ES-I3 (cell line): ENCODE measurements at regions not wholly inside any gene's neighbourhood (a gene's known extent, or its start where the extent isn't known, plus 50 kb on each side); places are given as distances from the start of the nearest gene placed in this dataset.
"Not testable (repeated sequence)": the region's sequence is repeated elsewhere in the genome, so short reads cannot be mapped to it uniquely, and the experiment has no call there.

ENCODE experiments used
- H3K36me3 ChIP-seq: 2 replicates; pipeline ENCODE4 v1.6.1; 2013; ENCODE audit warnings: mild to moderate bottlenecking, low read length, control low read depth, moderate library complexity; ENCODE audit not compliant: insufficient read depth
- H3K4me1 ChIP-seq: 2 replicates; pipeline ENCODE4 v1.6.1; 2013; ENCODE audit warnings: mild to moderate bottlenecking, control low read depth, low read length; ENCODE audit not compliant: insufficient read depth
- H3K9ac ChIP-seq: 2 replicates; pipeline ENCODE4 v1.6.1; 2013; ENCODE audit warnings: low read depth, mild to moderate bottlenecking, low read length, moderate library complexity
- H3K9me3 ChIP-seq: 2 replicates; pipeline ENCODE4 v1.6.1; 2013; ENCODE audit warnings: mild to moderate bottlenecking, low read length, moderate library complexity; ENCODE audit not compliant: control insufficient read depth, insufficient read depth

DNA sequence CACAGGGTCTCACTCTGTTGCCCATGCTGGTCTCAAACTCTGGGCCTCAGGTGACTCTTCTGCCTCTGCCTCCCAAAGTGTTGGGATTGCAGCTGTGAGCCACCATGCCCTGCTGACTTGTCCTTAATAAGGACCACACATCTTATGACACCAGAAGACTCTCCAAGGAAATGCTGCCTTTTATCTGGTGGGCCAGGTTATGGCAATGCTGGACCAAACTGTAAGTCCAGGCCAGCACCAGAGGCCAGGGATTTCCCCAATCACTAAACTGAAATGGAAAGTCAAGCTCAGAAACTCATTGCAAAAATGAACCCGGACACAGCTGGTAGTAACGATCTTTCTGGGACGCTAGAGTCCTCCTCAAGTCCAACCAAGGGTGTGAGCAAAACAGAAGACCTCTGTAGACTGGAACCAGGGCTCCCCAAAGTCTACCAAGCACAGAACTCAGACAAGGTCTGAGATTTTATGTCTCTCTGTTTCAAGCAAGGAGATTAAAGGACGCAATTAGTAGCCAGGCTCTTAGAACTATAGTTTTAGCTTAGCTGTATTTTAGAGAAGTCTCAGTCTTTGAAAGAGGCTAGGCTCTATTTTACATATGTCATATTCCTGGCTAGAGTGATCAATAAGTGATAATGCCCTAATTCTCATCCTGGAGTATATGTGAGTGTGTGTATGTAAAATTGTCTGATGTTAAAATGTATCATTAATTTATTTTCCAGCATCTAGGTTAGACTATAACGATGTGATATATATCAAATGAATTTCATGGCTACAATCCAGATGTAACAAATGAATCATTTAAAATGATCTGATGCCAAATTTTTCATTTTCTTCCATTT lies 74.0 kb upstream of the ITGB1 start:
- H3K4me1 ChIP-seq, result peaks cover 1% of the 10 kb centered on the region; the same call in 1 of the 2 replicates
- no peak overlapping the region for H3K9ac ChIP-seq
- H3K36me3 ChIP-seq, result no peaks in the 10 kb centered on the region
- no peaks in the 10 kb centered on the region for H3K9me3 ChIP-seq

DNA sequence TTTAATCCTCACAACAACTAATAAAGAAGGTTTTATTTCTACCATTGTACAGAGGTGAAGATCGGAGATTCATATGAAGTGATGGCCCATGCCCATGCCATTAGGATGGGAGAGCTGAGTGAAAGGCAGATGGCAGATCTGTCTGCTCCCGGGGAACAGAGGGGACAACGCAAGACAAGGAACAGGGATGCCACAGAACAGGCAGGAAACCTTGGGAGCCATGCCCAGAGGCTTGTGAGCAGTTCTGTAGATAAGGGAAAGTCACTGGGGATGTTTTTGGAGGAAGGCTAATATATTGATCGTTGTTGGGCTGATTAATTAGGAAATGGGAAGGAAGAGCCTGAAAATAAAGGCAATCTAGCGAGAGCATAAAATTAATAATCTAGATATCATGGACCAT lies 73.1 kb upstream of the ITGB1 start:
- Histone ChIP-seq H3K36me3 (no peaks in the 10 kb centered on the region), H3K9me3 (no peaks in the 10 kb centered on the region), H3K4me1 (peaks cover 10% of the 10 kb centered on the region), H3K9ac (no peak overlapping the region)

DNA sequence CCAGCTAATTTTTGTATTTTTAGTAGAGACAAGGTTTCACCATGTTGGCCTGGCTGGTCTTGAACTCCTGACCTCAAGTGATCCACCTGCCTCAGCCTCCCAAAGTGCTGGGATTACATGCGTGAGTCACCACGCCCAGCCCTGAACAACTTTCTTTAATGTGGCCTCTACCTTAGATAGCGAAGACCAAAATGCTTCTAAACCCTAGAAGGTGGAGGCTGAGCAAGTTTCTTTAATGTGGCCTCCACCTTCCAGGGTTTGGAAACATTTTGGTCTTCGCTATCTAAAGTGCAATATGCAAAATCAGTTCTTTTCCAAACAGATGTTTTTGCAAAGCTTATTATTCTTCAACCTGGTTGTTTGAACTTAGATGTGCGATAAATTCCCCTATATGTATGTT lies 70.5 kb upstream of the ITGB1 start:
- H3K36me3 ChIP-seq, H3K9ac ChIP-seq, H3K9me3 ChIP-seq: not testable (repeated sequence)
- peaks cover 14% of the 10 kb centered on the region for H3K4me1 ChIP-seq

DNA sequence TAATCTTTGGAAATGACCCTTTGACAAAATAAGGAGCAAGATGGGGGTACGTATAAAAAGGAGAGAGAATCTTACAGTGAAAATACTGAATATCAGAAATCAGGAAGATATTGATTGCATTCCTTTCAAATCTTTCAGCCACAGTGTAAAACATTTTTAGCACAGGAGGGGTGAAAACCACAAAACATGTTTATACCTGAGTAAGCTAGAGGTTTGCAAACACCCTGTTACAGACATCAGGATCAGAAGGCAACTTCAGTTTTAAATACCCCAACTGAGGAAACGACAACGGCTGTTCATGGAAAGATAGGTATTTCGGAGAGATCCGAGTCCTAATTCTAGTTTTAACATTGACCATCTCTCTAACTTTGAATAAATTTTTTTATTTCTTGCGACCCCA lies 69.1 kb upstream of the ITGB1 start:
- no peaks in the 10 kb centered on the region for H3K36me3 ChIP-seq
- no peaks in the 10 kb centered on the region for H3K9me3 ChIP-seq
- no peak overlapping the region for H3K9ac ChIP-seq
- H3K4me1 ChIP-seq, result peaks cover 20% of the 10 kb centered on the region

DNA sequence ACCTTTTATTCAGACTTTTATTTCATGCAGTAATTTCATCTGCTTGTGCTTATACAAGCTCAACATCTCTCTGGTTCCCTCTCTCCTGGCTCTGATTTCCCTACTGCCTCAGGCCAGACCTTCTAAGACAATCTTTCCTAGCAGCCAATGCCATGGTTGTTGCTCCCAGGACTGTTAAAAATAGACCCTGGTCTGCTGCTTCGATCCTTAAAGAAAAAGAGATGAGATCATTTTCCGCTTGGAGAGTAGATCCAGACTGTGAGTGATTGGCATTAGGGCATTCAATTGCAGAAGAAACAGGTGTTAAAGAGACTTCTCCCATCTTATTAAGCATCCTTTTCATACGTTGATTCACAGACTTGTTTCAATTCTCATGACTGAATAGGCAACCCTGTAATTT lies 68.4 kb upstream of the ITGB1 start:
- H3K9ac ChIP-seq, result no peak overlapping the region
- peaks cover 22% of the 10 kb centered on the region for H3K4me1 ChIP-seq
- H3K36me3 ChIP-seq, result no peaks in the 10 kb centered on the region
- H3K9me3 ChIP-seq, result no peaks in the 10 kb centered on the region

DNA sequence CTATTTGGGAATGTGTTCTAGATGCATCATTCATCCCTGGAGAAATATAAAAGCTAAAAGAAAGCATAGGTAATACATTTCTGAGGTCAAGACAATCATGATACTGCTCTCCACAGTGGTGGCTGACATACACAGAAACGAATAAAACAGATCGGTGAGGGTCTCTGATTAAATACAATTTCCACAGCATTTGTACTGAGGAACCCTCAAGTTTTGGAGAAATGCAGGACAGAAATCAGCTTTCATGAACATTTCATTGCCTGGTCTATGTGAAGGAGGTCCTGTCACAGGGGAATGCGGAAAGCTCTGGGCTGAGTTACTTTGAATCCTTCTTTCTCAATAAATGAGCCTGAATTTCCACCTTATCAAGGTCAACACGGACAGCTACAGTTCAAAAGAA lies 67.9 kb upstream of the ITGB1 start:
- no peak overlapping the region for H3K9ac ChIP-seq
- H3K9me3 ChIP-seq, result no peaks in the 10 kb centered on the region
- peaks cover 22% of the 10 kb centered on the region for H3K4me1 ChIP-seq
- H3K36me3 ChIP-seq, result no peaks in the 10 kb centered on the region

DNA sequence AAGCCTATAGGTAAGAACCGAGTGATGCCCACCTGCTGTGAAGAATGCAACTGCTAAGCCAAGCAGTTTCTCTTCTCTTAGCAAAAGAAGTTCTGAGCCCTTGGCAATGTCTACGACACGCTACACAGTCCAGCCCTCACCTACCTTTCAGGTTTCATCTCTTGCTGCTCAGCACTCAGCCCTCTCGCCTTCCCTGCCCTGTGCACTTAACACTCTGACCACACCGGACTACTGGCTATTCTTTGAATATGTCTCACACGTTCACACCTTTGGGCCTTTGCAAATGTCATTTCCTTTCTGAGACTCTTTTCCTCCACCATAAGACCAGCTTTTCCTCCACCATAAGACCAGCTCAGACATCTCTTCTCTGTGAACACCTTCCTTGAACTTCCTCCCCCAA lies 67.0 kb upstream of the ITGB1 start:
- no peak overlapping the region for H3K9ac ChIP-seq
- peaks cover 22% of the 10 kb centered on the region for H3K4me1 ChIP-seq
- H3K9me3 ChIP-seq, result no peaks in the 10 kb centered on the region
- no peaks in the 10 kb centered on the region for H3K36me3 ChIP-seq

DNA sequence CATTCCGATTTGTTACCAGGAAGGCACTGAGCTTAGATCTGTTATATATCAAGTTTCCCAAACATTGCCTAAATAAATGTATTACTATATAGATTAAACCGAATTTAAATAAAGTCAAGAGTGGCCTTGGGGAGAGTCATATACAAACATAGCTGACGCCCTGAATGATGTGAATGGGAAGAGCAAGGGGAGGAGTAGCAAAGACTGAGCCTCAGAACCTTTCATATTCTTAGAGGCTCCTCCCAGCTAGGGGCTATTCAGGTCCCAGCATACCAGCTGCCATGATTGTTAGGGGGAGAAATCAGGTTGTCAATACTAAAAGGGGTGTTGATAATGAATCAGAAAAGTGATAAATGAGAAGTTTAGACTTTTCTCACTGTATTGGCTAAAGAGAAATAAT lies 64.7 kb upstream of the ITGB1 start:
- peaks cover 22% of the 10 kb centered on the region for H3K4me1 ChIP-seq
- H3K36me3 ChIP-seq, result no peaks in the 10 kb centered on the region
- H3K9ac ChIP-seq, result no peak overlapping the region
- H3K9me3 ChIP-seq, result no peaks in the 10 kb centered on the region

DNA sequence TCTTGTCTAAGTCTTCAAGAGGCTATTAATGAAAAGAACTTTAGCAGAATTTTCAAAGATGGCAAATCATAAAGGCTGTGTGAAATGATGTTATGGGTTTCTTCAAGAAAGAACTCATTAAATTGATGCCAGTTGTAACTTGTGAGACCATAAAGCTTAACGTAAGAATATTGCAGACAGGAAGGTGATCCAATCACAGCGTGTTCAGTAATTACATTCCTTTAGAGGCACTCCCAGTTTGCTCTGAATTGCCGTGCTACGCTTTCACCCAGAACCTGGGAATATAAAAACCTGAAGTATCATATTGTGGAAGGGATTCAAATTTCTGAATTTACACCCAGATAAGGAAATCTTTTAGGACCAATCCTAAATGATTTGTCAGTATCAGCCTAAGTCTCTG lies 64.1 kb upstream of the ITGB1 start:
- no peak overlapping the region for H3K9ac ChIP-seq
- no peaks in the 10 kb centered on the region for H3K36me3 ChIP-seq
- H3K4me1 ChIP-seq, result peaks cover 21% of the 10 kb centered on the region
- no peaks in the 10 kb centered on the region for H3K9me3 ChIP-seq

DNA sequence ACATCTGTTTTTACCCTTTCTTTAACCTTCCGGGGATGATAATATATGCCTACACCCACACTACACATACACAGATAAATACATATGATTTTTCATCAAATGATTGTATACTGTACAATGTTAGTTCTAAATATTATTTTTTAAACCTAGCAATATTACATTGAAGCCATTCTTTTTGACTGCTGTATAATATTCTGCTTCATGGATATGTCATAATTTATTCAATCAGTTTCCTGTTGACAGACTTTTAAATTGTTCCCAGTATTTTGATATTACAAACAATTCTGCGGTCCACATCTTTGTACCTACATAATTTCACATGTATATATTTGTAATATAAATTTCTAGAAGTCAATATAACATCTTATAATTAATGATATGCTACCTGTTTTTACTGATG lies 59.0 kb upstream of the ITGB1 start:
- Histone ChIP-seq H3K4me1 (peaks cover under 1% of the 10 kb centered on the region), H3K9ac (no peak overlapping the region), H3K36me3 (no peaks in the 10 kb centered on the region), H3K9me3 (no peaks in the 10 kb centered on the region)

DNA sequence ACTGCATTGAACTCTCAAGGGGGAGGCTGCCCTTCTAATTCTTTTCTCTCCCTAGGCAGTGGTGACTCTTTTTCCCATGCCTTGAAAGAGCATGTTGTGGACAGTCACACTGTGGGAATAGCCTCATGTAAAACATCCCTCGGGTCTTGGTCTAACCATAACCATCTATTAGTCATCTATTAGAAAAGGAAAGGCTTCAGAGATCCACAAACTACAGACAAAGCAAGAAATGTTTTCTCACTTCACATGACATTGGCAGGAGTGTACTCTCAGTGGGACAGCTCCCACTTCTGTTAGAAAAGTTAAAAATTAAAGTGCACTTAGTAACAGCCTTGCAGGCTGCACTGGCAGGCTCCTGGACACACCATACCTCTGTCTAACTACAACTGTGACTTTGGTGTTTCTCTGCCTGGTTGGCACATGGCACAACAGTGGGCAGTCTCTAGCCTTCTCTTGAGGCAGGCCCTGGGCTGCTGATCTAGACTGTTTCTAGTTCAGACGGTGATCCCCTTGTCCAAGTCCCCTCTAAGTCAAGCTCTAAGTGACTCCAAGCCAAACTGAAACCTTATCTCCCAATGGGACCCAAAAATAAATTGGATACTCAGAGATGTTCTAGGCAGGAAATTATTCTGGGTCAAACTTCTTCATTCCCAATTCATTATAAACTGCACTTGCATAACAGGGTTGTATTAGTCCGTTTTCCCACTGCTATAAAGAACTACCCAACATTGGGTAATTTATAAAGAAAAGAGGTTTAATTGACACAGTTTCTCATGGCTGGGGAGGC lies 57.9 kb upstream of the ITGB1 start:
- H3K4me1 ChIP-seq, result no peaks in the 10 kb centered on the region; the same call in 1 of the 2 replicates

DNA sequence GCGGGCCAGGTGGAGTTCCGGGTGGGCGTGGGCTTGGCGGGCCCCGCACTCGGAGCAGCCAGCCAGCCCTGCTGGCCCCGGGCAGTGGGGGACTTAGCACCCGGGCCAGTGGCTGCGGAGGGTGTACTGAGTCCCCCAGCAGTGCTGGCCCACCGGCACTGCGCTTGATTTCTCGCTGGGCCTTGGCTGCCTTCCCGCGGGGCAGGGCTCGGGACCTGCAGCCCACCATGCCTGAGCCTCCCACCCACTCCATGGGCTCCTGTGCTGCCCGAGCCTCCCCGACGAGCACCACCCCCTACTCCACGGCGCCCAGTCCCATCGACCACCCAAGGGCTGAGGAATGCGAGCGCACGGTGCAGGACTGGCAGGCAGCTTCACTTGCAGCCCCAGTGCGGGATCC lies 55.3 kb upstream of the ITGB1 start:
- H3K9me3 ChIP-seq, H3K36me3 ChIP-seq, H3K9ac ChIP-seq: not testable (repeated sequence)
- peaks cover 16% of the 10 kb centered on the region for H3K4me1 ChIP-seq

More for the DNA sequence above, 57.9 kb upstream of the ITGB1 start:
- no peaks in the 10 kb centered on the region for H3K9me3 ChIP-seq
- no peaks in the 10 kb centered on the region for H3K36me3 ChIP-seq
- H3K9ac ChIP-seq, result no peak overlapping the region

DNA sequence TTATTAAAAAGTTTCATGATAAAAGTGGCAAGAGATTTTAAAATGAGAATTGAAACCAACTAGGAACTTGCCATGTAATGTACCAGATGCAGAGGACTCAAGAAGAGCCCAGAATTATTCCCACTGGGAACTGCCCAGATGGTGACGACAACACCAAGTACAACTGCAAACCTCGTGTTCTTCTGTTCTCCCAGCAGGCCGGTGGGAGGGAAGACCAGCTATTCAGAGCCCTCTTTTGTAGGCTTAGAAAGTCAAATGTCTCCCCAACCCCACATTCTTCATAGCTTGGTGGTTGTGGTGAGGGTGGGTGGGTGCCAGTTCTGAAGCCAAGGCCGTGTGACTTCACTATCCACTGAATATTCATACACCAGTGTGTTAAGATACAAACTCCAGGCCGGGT lies 54.3 kb upstream of the ITGB1 start:
- Histone ChIP-seq H3K36me3 (no peaks in the 10 kb centered on the region), H3K9me3 (no peaks in the 10 kb centered on the region), H3K4me1 (peaks cover 16% of the 10 kb centered on the region), H3K9ac (no peak overlapping the region)

DNA sequence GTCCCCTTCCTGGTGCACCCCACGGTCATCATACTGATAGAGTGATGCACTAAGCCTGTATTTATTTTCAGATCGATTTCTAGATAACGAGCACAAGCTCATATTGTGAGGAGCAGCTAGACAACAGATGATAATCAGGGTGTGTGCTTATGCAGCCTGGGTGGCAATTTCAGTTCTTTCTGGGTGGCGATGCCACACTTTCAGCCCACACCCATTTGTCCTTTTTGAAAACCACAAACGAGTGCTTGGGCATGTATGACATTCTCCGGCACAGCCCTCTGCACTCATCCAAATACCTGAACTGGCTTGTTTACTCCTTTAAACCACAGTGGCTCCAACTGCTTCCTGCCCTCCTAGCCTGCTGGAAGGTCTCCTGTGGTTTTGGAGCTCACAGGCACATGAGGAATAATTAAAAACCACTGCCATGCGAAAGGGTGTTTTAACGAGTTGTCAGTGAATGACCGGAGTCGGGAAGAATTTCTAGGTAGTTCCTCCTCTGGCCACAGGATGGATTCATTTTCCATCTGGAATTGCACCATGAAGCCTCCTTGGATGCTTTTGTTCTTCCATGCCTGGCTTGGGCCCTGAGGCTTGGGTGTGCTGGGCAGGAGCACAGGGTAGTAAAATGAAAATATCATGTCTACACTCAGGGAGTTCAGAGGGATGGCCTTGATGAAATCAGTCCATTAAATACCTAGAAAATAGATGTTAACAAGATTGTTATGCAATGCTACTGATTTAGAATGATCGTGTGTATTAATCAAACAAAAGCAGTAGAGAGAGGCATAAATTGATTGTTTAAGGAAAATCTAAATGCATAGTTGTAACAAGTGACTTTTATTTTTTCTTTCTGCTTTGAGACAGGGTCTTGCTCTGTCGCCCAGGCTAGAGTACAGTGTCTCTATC lies 52.4 kb upstream of the ITGB1 start:
- peaks cover 23% of the 10 kb centered on the region for H3K4me1 ChIP-seq
- no peaks in the 10 kb centered on the region for H3K36me3 ChIP-seq
- no peaks in the 10 kb centered on the region for H3K9me3 ChIP-seq
- no peak overlapping the region for H3K9ac ChIP-seq
